Panc1 (cell line): ENCODE measurements at regions not wholly inside any gene's neighbourhood (a gene's known extent, or its start where the extent isn't known, plus 50 kb on each side); places are given as distances from the start of the nearest gene placed in this dataset.

ENCODE experiments used
- POLR2AphosphoS5 ChIP-seq: IDR thresholded peaks from 2 replicates; pipeline ENCODE4 v1.6.1; 2012; ENCODE audit warnings: mild to moderate bottlenecking, low read depth, low read length, moderate library complexity
- TF ChIP-seq, protein P1 (sequence below): fragments of 450-650 bp; IDR thresholded peaks from 2 replicates; pipeline ENCODE4 v1.5.1; 2017; ENCODE audit warnings: mild to moderate bottlenecking

DNA sequence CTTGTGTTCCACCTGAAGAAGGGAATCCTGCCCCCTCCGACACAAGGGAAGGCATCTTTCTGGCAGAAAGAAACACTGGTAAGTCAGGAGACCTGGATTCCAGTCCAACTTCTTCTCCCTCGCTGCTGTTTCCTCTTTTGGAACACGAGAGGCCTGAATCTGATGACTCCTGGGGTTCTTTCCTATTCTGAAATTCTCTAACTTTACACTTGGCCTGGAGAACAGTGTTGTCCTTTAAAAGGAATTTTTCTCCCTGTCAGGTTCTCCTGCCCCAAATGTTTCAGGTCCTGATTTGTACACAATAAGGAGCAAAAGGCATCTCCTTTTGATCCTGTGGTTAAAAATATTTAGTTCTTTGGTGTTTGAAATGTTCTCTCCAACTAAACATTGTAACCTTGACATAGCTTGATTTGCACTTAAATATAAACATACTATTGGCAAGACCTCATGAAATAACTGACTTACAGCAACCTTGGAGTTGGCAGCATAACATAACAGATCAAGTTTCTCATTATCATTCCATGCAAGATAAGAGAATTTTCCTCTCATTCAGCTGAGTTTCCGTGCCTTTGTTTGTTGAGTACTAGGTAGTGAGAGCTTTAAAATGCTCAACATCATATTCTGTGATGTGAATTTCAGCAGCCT, 244.8 kb downstream of the COG6 start:
- no peak for TF ChIP-seq POLR2AphosphoS5
- TF ChIP-seq, protein P1, sequence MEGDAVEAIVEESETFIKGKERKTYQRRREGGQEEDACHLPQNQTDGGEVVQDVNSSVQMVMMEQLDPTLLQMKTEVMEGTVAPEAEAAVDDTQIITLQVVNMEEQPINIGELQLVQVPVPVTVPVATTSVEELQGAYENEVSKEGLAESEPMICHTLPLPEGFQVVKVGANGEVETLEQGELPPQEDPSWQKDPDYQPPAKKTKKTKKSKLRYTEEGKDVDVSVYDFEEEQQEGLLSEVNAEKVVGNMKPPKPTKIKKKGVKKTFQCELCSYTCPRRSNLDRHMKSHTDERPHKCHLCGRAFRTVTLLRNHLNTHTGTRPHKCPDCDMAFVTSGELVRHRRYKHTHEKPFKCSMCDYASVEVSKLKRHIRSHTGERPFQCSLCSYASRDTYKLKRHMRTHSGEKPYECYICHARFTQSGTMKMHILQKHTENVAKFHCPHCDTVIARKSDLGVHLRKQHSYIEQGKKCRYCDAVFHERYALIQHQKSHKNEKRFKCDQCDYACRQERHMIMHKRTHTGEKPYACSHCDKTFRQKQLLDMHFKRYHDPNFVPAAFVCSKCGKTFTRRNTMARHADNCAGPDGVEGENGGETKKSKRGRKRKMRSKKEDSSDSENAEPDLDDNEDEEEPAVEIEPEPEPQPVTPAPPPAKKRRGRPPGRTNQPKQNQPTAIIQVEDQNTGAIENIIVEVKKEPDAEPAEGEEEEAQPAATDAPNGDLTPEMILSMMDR, result no peak
